Epithelial cell of esophagus (primary cell): ENCODE measurements at regions not wholly inside any gene's neighbourhood (a gene's known extent, or its start where the extent isn't known, plus 50 kb on each side); places are given as distances from the start of the nearest gene placed in this dataset.
"Not testable (repeated sequence)": the region's sequence is repeated elsewhere in the genome, so short reads cannot be mapped to it uniquely, and the experiment has no call there.

Experiments
- DNase-seq: peaks from one replicate; pipeline ENCODE4 v3.0.0; 2010; ENCODE audit warnings: low read depth
- H3K4me3 ChIP-seq: 2 replicates; pipeline ENCODE4 v1.5.1; 2011; ENCODE audit warnings: mild to moderate bottlenecking, low read length, control low read depth
- CTCF ChIP-seq: IDR thresholded peaks from 2 replicates; pipeline ENCODE4 v1.5.1; 2011; ENCODE audit warnings: low read depth, mild to moderate bottlenecking, low read length, control low read depth, inconsistent platforms; ENCODE audit not compliant: insufficient read depth; ENCODE audit errors: missing control alignments

- no peak for TF ChIP-seq CTCF
- no peak for DNase-seq
- H3K4me3 ChIP-seq, result no peak overlapping the region
These were observed 256.7 kb upstream of the LRRTM4 start for GRCh38 chr2:77778917-77779316.

- not testable (repeated sequence) for H3K4me3 ChIP-seq, DNase-seq
These were observed 271.3 kb upstream of the LRRTM4 start for GRCh38 chr2:77793500-77793899.

GRCh38 chr2:77796397-77796796 is 274.2 kb upstream of the LRRTM4 start:
- TF ChIP-seq CTCF, result no peak
- DNase-seq, result no peak
- no peak overlapping the region for H3K4me3 ChIP-seq

- TF ChIP-seq CTCF, result no peak
- no peak for DNase-seq
- no peak overlapping the region for H3K4me3 ChIP-seq
These were observed 274.9 kb upstream of the LRRTM4 start for GRCh38 chr2:77797088-77797487.

- TF ChIP-seq CTCF, result no peak
- DNase-seq, result no peak
- H3K4me3 ChIP-seq, result no peak overlapping the region
These were observed 278.2 kb upstream of the LRRTM4 start for GRCh38 chr2:77800410-77800809.

- TF ChIP-seq CTCF, result no peak
- no peak for DNase-seq
- no peak overlapping the region for H3K4me3 ChIP-seq
These were observed 285.5 kb upstream of the LRRTM4 start for GRCh38 chr2:77807531-77808215.

- H3K4me3 ChIP-seq, result no peak overlapping the region
- no peak for TF ChIP-seq CTCF
- DNase-seq, result no peak
These were observed 286.4 kb upstream of the LRRTM4 start for GRCh38 chr2:77808599-77808998.
